Transverse colon (tissue), 3 donors: ENCODE measurements at regions not wholly inside any gene's neighbourhood (a gene's known extent, or its start where the extent isn't known, plus 50 kb on each side); places are given as distances from the start of the nearest gene placed in this dataset.

Experiments
- CTCF ChIP-seq, 5 experiments: fragments of 200-600 bp in 3 of 5; fragments of 450-650 bp in 2 of 5; sonication (generic) in 3 of 5; IDR thresholded peaks; 1 replicate in 2 of 5; 2 replicates in 3 of 5; pipeline ENCODE4 v1.5.1; 2016 to 2017; ENCODE audit warnings: antibody characterized with exemption in 5 of 5, inconsistent platforms in 3 of 5, mild to moderate bottlenecking in 2 of 5, moderate library complexity in 1 of 5
- EP300 ChIP-seq: sonication (generic); formaldehyde crosslinking; IDR thresholded peaks from one replicate; pipeline ENCODE4 v1.6.1; 2017; ENCODE audit warnings: antibody characterized with exemption, low read depth
- POLR2A ChIP-seq: fragments of 450-650 bp; IDR thresholded peaks from one replicate; pipeline ENCODE4 v1.6.1; 2016; ENCODE audit warnings: antibody characterized with exemption, mild to moderate bottlenecking, moderate library complexity

- TF ChIP-seq CTCF (IDR thresholded peaks at IDR 0.05) (no peak), EP300 (no peak), POLR2A (no peak)
Measured at GRCh38 chr13:58991826-58992477, 1171.8 kb downstream of the DIAPH3 start.
